ENCODE measurements at regions not wholly inside any gene's neighbourhood (a gene's known extent, or its start where the extent isn't known, plus 50 kb on each side); places are given as distances from the start of the nearest gene placed in this dataset.

DNA sequence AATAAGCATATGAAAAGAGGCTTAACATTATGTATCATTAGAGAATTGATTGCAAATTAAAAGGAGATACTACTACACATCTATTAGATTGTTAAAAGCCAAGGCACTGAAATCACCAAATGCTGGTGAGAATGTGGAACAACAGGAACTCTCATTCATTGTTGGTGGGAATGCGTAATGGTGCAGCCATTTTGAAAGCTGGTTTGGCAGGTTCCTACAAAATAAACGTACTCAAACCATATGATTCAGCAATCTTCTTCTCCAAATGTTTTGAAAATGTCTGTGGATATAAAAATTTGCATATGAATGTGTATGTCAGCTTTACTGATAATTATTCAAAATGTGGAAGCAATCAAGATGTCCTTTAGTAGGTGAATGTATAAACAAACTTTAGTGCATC is 176.4 kb upstream of the PLET1 start:
- H3K9ac ChIP-seq (ENCODE audit: low read length) = no peak overlapping the region
- H3K27me3 ChIP-seq (ENCODE audit: control insufficient read depth, insufficient read depth, low read length) = no peaks in the 10 kb centered on the region
- peaks cover 8% of the 10 kb centered on the region; the same call in 1 of the 2 replicates for H3K9me3 ChIP-seq (ENCODE audit: control insufficient read depth, insufficient read depth, low read depth, low read length)
- H3K27ac ChIP-seq (ENCODE audit: low read depth, low read length) = no peak overlapping the region
- H3K4me3 ChIP-seq (ENCODE audit: low read depth, low read length) = no peak overlapping the region
- H3K4me1 ChIP-seq (ENCODE audit: control insufficient read depth, insufficient read depth, low read length) = no peaks in the 10 kb centered on the region
- no peaks in the 10 kb centered on the region for H3K36me3 ChIP-seq (ENCODE audit: control insufficient read depth, insufficient read depth, low read length)

DNA sequence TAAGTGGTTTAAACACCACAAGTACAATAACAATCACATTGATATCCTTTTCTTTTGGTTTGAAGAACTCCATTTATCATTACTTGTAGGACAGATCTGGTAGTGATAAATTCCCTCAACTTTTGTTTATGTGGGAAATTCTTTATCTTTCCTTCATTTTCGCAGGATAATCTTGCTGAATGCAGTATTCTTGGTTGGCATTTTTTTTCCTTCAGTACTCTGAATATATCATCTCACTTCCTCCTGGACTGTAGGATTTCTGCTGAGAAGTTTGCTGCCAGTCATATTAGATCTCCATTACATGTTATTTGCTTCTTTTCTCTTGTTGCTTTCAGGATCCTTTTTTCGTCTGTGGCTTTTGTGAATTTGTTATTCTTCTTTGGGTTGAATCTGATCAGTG is 179.0 kb upstream of the PLET1 start:
- peaks cover 11% of the 10 kb centered on the region; the same call in 1 of the 2 replicates for H3K9me3 ChIP-seq (ENCODE audit: control insufficient read depth, insufficient read depth, low read depth, low read length)
- H3K4me1 ChIP-seq (ENCODE audit: control insufficient read depth, insufficient read depth, low read length) = no peaks in the 10 kb centered on the region
- no peak overlapping the region for H3K27ac ChIP-seq (ENCODE audit: low read depth, low read length)
- H3K4me3 ChIP-seq (ENCODE audit: low read depth, low read length) = no peak overlapping the region
- H3K27me3 ChIP-seq (ENCODE audit: control insufficient read depth, insufficient read depth, low read length) = no peaks in the 10 kb centered on the region
- no peaks in the 10 kb centered on the region for H3K36me3 ChIP-seq (ENCODE audit: control insufficient read depth, insufficient read depth, low read length)
- no peak overlapping the region for H3K9ac ChIP-seq (ENCODE audit: low read length)

DNA sequence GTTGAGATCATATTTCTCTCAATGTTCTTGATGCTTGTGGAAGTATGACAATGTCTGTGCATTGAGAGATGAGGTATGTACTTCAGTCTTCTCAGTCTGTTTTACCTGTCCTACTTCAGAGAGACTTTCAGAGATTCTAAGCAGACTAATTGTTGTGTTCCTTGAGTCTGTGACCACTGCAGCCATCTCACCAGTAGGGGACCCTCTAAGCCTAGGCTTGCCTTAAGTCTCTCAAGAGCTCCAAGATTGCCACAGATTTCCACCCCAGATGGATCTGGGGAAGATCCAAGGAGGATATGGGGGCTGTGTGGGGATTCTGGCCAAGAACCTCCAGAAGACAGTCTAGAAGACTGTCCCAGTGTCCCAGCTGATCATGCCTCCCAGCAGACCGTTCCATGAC is 179.9 kb upstream of the PLET1 start:
- H3K4me3 ChIP-seq (ENCODE audit: low read depth, low read length) = no peak overlapping the region
- H3K9me3 ChIP-seq (ENCODE audit: control insufficient read depth, insufficient read depth, low read depth, low read length) = peaks cover 12% of the 10 kb centered on the region; the same call in 1 of the 2 replicates
- H3K27ac ChIP-seq (ENCODE audit: low read depth, low read length) = no peak overlapping the region

DNA sequence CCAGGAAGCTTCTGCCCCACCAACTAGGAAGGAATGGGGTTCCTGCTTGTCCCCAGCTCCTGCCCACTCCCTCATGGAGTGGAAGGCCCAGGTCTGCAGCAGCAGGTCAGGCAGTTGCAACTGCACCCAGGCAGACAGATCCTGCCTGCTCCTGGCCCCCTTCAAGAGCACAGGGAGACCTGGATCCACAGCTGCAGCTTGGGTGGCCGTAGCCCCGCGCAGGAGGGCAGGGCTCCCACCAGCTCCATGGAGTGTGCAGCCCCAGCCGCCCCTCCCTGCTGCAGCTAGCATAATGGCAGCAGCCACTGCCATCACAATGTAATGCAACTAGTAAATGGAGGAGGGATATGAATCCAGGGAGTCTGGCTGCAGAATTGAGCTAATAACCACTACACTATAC is 187.5 kb upstream of the PLET1 start:
- Histone ChIP-seq H3K27me3 (ENCODE audit: control insufficient read depth, insufficient read depth, low read length) (no peaks in the 10 kb centered on the region), H3K36me3 (ENCODE audit: control insufficient read depth, insufficient read depth, low read length) (no peaks in the 10 kb centered on the region), H3K4me1 (ENCODE audit: control insufficient read depth, insufficient read depth, low read length) (no peaks in the 10 kb centered on the region), H3K4me3 (ENCODE audit: low read depth, low read length) (no peak overlapping the region), H3K9ac (ENCODE audit: low read length) (no peak overlapping the region), H3K9me3 (ENCODE audit: control insufficient read depth, insufficient read depth, low read depth, low read length) (peaks cover 24% of the 10 kb centered on the region), H3K27ac (ENCODE audit: low read depth, low read length) (no peak overlapping the region)

More for the DNA sequence above, 179.9 kb upstream of the PLET1 start:
- Histone ChIP-seq H3K27me3 (ENCODE audit: control insufficient read depth, insufficient read depth, low read length) (no peaks in the 10 kb centered on the region), H3K36me3 (ENCODE audit: control insufficient read depth, insufficient read depth, low read length) (no peaks in the 10 kb centered on the region), H3K9ac (ENCODE audit: low read length) (no peak overlapping the region), H3K4me1 (ENCODE audit: control insufficient read depth, insufficient read depth, low read length) (no peaks in the 10 kb centered on the region)

DNA sequence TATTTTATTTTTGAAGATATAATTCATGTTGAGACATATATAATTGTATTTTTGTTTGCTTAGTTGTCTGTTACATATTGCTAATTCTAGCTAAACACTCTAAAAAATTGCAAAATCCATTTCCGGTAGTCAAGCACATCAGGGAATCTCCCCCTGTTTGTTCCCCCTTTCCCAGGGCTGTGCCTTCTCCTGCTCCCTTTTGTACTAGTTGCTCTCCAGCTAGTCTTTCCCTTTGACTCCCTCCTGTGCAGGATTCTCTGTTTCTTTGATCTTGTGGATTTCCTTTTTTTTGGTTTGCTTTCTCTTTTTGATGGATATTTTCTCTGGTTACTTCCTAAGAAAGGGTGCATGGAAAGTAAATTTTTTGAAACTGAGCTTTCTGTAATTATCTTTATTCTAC is 188.1 kb upstream of the PLET1 start:
- H3K36me3 ChIP-seq (ENCODE audit: control insufficient read depth, insufficient read depth, low read length) = no peaks in the 10 kb centered on the region
- H3K27ac ChIP-seq (ENCODE audit: low read depth, low read length) = no peak overlapping the region
- no peak overlapping the region for H3K9ac ChIP-seq (ENCODE audit: low read length)
- peaks cover 24% of the 10 kb centered on the region for H3K9me3 ChIP-seq (ENCODE audit: control insufficient read depth, insufficient read depth, low read depth, low read length)
- no peaks in the 10 kb centered on the region for H3K4me1 ChIP-seq (ENCODE audit: control insufficient read depth, insufficient read depth, low read length)
- no peaks in the 10 kb centered on the region for H3K27me3 ChIP-seq (ENCODE audit: control insufficient read depth, insufficient read depth, low read length)
- no peak overlapping the region for H3K4me3 ChIP-seq (ENCODE audit: low read depth, low read length)

DNA sequence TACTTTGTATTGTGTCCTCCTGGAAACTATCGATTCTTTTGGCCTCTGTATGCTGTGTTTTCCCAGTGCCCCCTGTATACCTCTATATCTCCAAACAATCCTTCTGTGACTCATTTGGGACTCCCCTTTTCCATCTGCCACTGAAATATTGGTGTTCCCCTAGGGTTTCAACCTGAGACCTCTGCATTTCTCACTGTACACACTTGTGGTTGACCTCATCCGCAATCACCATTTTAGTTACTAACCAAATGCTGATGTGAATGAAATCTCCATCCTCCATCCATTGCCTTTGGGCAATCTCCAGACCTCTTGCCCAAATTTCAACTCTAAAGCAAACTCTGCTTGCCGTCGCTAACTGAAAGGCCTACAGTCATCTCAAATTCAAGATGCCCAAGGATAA is 190.6 kb upstream of the PLET1 start:
- Histone ChIP-seq H3K27ac (ENCODE audit: low read depth, low read length) (no peak overlapping the region), H3K9me3 (ENCODE audit: control insufficient read depth, insufficient read depth, low read depth, low read length) (peaks cover 13% of the 10 kb centered on the region), H3K4me3 (ENCODE audit: low read depth, low read length) (no peak overlapping the region), H3K36me3 (ENCODE audit: control insufficient read depth, insufficient read depth, low read length) (no peaks in the 10 kb centered on the region), H3K27me3 (ENCODE audit: control insufficient read depth, insufficient read depth, low read length) (no peaks in the 10 kb centered on the region), H3K9ac (ENCODE audit: low read length) (no peak overlapping the region), H3K4me1 (ENCODE audit: control insufficient read depth, insufficient read depth, low read length) (no peaks in the 10 kb centered on the region)

DNA sequence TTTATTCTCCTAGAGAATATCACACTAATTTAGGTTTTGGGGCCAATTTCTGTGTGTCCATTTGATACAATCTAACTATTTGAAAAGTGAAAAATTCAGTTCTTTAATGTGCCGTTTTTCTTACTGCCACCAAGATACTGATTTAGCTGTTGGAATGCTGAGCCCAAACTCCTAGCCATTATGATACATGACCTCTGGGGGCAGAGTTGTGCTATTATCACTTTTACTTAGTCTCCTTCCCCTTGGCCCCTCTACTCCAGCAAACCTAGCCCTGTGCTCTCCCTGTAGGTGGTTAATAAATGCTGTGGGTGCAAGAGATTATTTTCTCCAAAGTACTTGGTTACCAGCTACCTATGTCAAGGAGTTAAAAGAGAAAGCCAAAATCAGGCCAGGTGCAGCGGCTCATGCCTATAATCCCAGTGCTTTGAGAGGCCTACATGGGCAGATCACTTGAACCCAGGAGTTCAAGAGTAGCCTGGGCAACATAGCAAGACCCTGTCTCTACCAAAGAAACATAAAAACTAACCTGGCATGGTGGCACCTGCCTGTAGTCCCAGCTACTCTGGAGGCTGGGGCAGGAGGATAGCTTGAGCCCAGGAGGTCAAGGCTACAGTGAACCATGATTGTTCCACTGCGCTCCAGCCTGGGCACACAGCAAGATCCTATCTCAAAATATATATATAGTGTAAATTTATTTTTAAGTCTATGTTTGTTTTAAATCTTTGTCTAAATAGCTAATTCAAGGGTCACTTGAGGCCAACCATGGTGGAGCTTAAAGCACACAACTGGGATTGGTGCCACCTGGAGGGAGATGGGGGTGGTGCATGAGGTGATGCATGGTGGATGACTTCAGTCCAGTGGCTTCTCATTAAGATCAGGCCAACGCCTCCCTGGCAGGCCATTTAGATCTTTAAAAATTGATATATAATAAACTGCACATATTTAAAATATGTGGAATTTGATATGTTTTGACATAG is 193.2 kb upstream of the PLET1 start:
- H3K36me3 ChIP-seq (ENCODE audit: control insufficient read depth, insufficient read depth, low read length) = no peaks in the 10 kb centered on the region
- no peak overlapping the region for H3K27ac ChIP-seq (ENCODE audit: low read depth, low read length)
- H3K9me3 ChIP-seq (ENCODE audit: control insufficient read depth, insufficient read depth, low read depth, low read length) = no peaks in the 10 kb centered on the region
- no peak overlapping the region for H3K4me3 ChIP-seq (ENCODE audit: low read depth, low read length)
- H3K4me1 ChIP-seq (ENCODE audit: control insufficient read depth, insufficient read depth, low read length) = no peaks in the 10 kb centered on the region
- H3K9ac ChIP-seq (ENCODE audit: low read length) = no peak overlapping the region
- no peaks in the 10 kb centered on the region for H3K27me3 ChIP-seq (ENCODE audit: control insufficient read depth, insufficient read depth, low read length)

DNA sequence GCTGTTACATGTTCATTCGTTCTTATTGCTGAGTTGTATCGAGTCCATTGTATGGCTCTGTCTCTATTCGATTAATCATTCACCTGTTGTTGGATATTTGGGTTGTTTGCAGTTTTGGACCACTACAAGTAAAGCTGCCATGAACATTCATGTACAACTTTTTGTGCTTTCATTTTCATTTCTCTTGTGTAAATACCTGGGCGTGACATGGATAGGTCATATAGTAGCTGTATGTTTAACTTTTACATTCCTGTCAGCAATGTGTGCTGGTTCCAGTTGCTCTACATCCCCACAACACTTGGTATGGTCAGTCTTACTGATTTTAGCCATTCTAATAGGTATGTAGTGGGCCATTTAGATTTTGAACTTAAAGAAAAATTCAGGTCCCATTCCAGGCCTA is 194.2 kb upstream of the PLET1 start:
- H3K36me3 ChIP-seq (ENCODE audit: control insufficient read depth, insufficient read depth, low read length) = no peaks in the 10 kb centered on the region
- H3K9me3 ChIP-seq (ENCODE audit: control insufficient read depth, insufficient read depth, low read depth, low read length) = no peaks in the 10 kb centered on the region

DNA sequence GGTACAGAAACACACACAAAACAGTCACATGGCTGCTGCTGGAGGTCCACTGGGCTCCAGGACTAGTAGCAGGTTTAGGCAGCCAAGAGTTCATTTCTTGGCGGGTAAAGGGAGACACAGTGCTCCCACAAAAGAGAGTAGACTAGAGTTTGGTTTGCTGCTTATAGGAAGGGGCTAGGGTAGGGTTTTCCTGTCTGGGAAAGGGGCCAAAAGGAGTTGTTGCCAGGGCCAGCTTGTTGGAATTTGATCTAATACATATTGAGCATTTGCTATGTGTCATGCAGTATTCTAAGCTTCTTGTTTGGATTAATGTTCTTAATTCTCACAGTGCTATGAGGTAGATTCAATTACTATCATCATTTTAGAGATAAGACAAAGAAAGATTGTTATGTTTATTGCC is 195.1 kb upstream of the PLET1 start:
- Histone ChIP-seq H3K4me1 (ENCODE audit: control insufficient read depth, insufficient read depth, low read length) (no peaks in the 10 kb centered on the region), H3K9ac (ENCODE audit: low read length) (no peak overlapping the region), H3K9me3 (ENCODE audit: control insufficient read depth, insufficient read depth, low read depth, low read length) (no peaks in the 10 kb centered on the region), H3K27ac (ENCODE audit: low read depth, low read length) (no peak overlapping the region), H3K27me3 (ENCODE audit: control insufficient read depth, insufficient read depth, low read length) (no peaks in the 10 kb centered on the region), H3K4me3 (ENCODE audit: low read depth, low read length) (no peak overlapping the region), H3K36me3 (ENCODE audit: control insufficient read depth, insufficient read depth, low read length) (no peaks in the 10 kb centered on the region)

More for the DNA sequence above, 194.2 kb upstream of the PLET1 start:
- Histone ChIP-seq H3K4me1 (ENCODE audit: control insufficient read depth, insufficient read depth, low read length) (no peaks in the 10 kb centered on the region), H3K27ac (ENCODE audit: low read depth, low read length) (no peak overlapping the region), H3K4me3 (ENCODE audit: low read depth, low read length) (no peak overlapping the region), H3K27me3 (ENCODE audit: control insufficient read depth, insufficient read depth, low read length) (no peaks in the 10 kb centered on the region), H3K9ac (ENCODE audit: low read length) (no peak overlapping the region)

DNA sequence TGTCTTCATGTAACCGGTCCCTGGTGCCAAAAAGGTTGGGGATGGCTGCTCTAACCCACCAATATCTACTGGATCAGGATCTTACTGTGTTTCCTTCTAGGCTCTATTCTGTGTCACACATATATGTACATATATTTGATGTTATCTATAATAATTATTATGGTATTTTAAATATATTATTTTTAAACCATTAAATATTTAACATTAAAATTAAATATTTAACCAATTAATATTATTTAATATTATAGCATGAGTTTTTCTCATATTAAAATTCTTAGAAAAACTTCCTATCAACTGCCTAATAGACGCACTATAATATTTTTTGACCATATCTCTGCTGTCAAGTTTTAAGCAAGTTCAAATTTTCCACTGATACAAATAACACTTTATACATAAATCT is 196.9 kb upstream of the PLET1 start:
- no peaks in the 10 kb centered on the region for H3K36me3 ChIP-seq (ENCODE audit: control insufficient read depth, insufficient read depth, low read length)
- H3K9me3 ChIP-seq (ENCODE audit: control insufficient read depth, insufficient read depth, low read depth, low read length) = no peaks in the 10 kb centered on the region

DNA sequence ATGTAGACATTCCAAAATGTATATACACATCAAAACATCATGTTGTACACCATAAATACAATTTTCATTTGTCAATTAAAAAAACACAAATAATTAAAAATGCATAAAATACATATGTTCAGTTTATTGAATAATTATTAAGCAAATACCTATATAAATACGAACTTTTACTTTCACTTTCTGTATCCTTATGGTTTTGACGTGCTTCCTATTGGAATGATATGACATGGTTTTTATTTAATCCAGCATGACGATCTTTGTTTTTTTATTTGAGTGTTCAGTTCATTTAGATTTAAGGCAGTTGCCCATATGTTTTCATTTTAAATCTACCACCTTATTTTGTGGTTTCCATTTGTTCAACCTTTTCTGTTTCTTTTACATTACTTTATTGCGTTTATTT is 198.3 kb upstream of the PLET1 start:
- Histone ChIP-seq H3K27ac (ENCODE audit: low read depth, low read length) (no peak overlapping the region), H3K4me1 (ENCODE audit: control insufficient read depth, insufficient read depth, low read length) (no peaks in the 10 kb centered on the region), H3K9ac (ENCODE audit: low read length) (no peak overlapping the region), H3K4me3 (ENCODE audit: low read depth, low read length) (no peak overlapping the region), H3K27me3 (ENCODE audit: control insufficient read depth, insufficient read depth, low read length) (no peaks in the 10 kb centered on the region), H3K9me3 (ENCODE audit: control insufficient read depth, insufficient read depth, low read depth, low read length) (no peaks in the 10 kb centered on the region), H3K36me3 (ENCODE audit: control insufficient read depth, insufficient read depth, low read length) (no peaks in the 10 kb centered on the region)

More for the DNA sequence above, 196.9 kb upstream of the PLET1 start:
- Histone ChIP-seq H3K4me1 (ENCODE audit: control insufficient read depth, insufficient read depth, low read length) (no peaks in the 10 kb centered on the region), H3K27me3 (ENCODE audit: control insufficient read depth, insufficient read depth, low read length) (no peaks in the 10 kb centered on the region), H3K9ac (ENCODE audit: low read length) (no peak overlapping the region), H3K27ac (ENCODE audit: low read depth, low read length) (no peak overlapping the region), H3K4me3 (ENCODE audit: low read depth, low read length) (no peak overlapping the region)

Data from HUES6 (cell line).